B cell (primary cell): ENCODE measurements at regions not wholly inside any gene's neighbourhood (a gene's known extent, or its start where the extent isn't known, plus 50 kb on each side); places are given as distances from the start of the nearest gene placed in this dataset.

Experiments used
- ATAC-seq: fragments of 200-7000 bp; cut with Tn5 transposase; one replicate; pipeline ENCODE4 v1.10.0; 2021; ENCODE audit warnings: low read depth, mild to moderate bottlenecking, moderate number of reproducible peaks, moderate library complexity
- CTCF ChIA-PET: fragments of 350-600 bp; sonication (Branson Sonifier 250); formaldehyde crosslinking; loops from one replicate; lab custom pipeline; 2021; ENCODE audit warnings: antibody characterized with exemption, inconsistent platforms; lab: Charles Lee
- POLR2A ChIA-PET: fragments of 350-600 bp; sonication (Branson Sonifier 250); formaldehyde crosslinking; loops from one replicate; lab custom pipeline; 2021; ENCODE audit warnings: antibody characterized with exemption; lab: Charles Lee
- DNase-seq: peaks from one replicate; pipeline ENCODE4 v3.0.0; 2013
- H2AFZ ChIP-seq: 2 replicates; pipeline ENCODE4 v1.6.1; 2012; ENCODE audit warnings: mild to moderate bottlenecking, low read depth, low read length; ENCODE audit not compliant: insufficient read depth, poor library complexity, severe bottlenecking
- H3K27ac ChIP-seq, 2 donors: 1 replicate in 1 of 2; 2 replicates in 1 of 2; pipeline ENCODE4 v1.5.1; 2012 to 2013; ENCODE audit warnings: low read length in 2 of 2, mild to moderate bottlenecking in 2 of 2, moderate library complexity in 1 of 2
- H3K27me3 ChIP-seq, 4 experiments: fragments of 200-600 bp in 1 of 4; sonication (generic) in 1 of 4; replicated peaks in 1 of 4; 1 replicate in 2 of 4; 2 replicates in 2 of 4; pipeline versions ENCODE4 v1.6.1 to v1.7.0; 2013 to 2016; ENCODE audit warnings: low read length in 3 of 4, mild to moderate bottlenecking in 2 of 4, mixed read lengths in 1 of 4, moderate library complexity in 1 of 4; ENCODE audit not compliant: insufficient read depth in 4 of 4, control insufficient read depth in 3 of 4; ENCODE audit errors: control extremely low read depth in 1 of 4
- H3K36me3 ChIP-seq, 2 experiments: replicated peaks in 1 of 2; 1 replicate in 1 of 2; 2 replicates in 1 of 2; pipeline versions ENCODE4 v1.6.1 to v1.7.1; 2013; ENCODE audit warnings: low read length in 1 of 2; ENCODE audit not compliant: insufficient read depth in 2 of 2, control insufficient read depth in 1 of 2; ENCODE audit errors: control extremely low read depth in 1 of 2, extremely low read depth in 1 of 2
- H3K4me1 ChIP-seq, 2 donors: fragments of 200-600 bp in 1 of 2; sonication (generic) in 1 of 2; 1 replicate in 1 of 2; 2 replicates in 1 of 2; pipeline versions ENCODE4 v1.5.1 to v1.6.1; 2013 to 2017; ENCODE audit warnings: low read length in 2 of 2; ENCODE audit not compliant: control insufficient read depth in 2 of 2, insufficient read depth in 2 of 2
- H3K4me2 ChIP-seq: replicated peaks from 2 replicates; pipeline ENCODE3; 2012; ENCODE audit warnings: mild to moderate bottlenecking, low read depth, low read length; ENCODE audit not compliant: poor library complexity, severe bottlenecking
- H3K4me3 ChIP-seq, 5 experiments: fragments of 200-600 bp in 1 of 5; sonication (generic) in 1 of 5; 1 replicate in 3 of 5; 2 replicates in 2 of 5; pipeline versions ENCODE4 v1.5.1 to v1.7.0; 2011 to 2016; ENCODE audit warnings: low read length in 4 of 5, mild to moderate bottlenecking in 4 of 5, low read depth in 2 of 5, control low read depth in 1 of 5, moderate library complexity in 1 of 5; ENCODE audit not compliant: insufficient read depth in 1 of 5; ENCODE audit errors: control extremely low read depth in 1 of 5, extremely low read depth in 1 of 5
- H3K79me2 ChIP-seq: fragments of 200-600 bp; sonication (generic); one replicate; pipeline ENCODE4 v1.6.0; 2016; ENCODE audit warnings: low read length; ENCODE audit not compliant: control insufficient read depth, insufficient read depth
- H3K9ac ChIP-seq: fragments of 200-600 bp; sonication (generic); 2 replicates; pipeline ENCODE4 v1.6.1; 2017; ENCODE audit warnings: mild to moderate bottlenecking, low read length, moderate library complexity
- H3K9me3 ChIP-seq, 3 donors: one replicate each; pipeline versions ENCODE4 v1.6.1 to v1.7.1; 2013; ENCODE audit warnings: low read length in 2 of 3; ENCODE audit not compliant: control insufficient read depth in 2 of 3, insufficient read depth in 1 of 3; ENCODE audit errors: control extremely low read depth in 1 of 3
- H4K20me1 ChIP-seq: 2 replicates; pipeline ENCODE4 v1.6.0; 2012; ENCODE audit warnings: mild to moderate bottlenecking, low read length; ENCODE audit not compliant: insufficient read depth, control insufficient read depth, poor library complexity, severe bottlenecking
- H3K27ac Mint-ChIP-seq: one replicate; pipeline ENCODE4 v1.8.0; 2021; ENCODE audit warnings: mixed read lengths
- H3K27me3 Mint-ChIP-seq: one replicate; pipeline ENCODE4 v1.8.0; 2021; ENCODE audit warnings: mixed read lengths
- H3K4me1 Mint-ChIP-seq: one replicate; pipeline ENCODE4 v1.8.0; 2021; ENCODE audit warnings: mixed read lengths
- H3K4me3 Mint-ChIP-seq: one replicate; pipeline ENCODE4 v1.8.0; 2021; ENCODE audit warnings: mixed read lengths
- H3K9me3 Mint-ChIP-seq: one replicate; pipeline ENCODE4 v1.8.0; 2022; ENCODE audit warnings: mixed read lengths; ENCODE audit not compliant: insufficient read depth
- CTCF ChIP-seq: fragments of 200-600 bp; IDR thresholded peaks from one replicate; pipeline ENCODE4 v1.8.0; 2022; ENCODE audit warnings: antibody characterized with exemption, mild to moderate bottlenecking
- EZH2 ChIP-seq: IDR thresholded peaks from 2 replicates; pipeline ENCODE4 v1.6.1; 2012; ENCODE audit warnings: borderline replicate concordance, low read depth, mild to moderate bottlenecking, moderate library complexity, low read length; ENCODE audit not compliant: insufficient read depth, poor library complexity, severe bottlenecking
- WGBS: methylation state at CpG from one replicate; pipeline ENCODE4 v1.1.5; 2013; ENCODE audit warnings: missing lambda C conversion rate; ENCODE audit not compliant: insufficient coverage; 5-methylcytosine and 5-hydroxymethylcytosine counted together
- intact Hi-C: fragments of 100-400 bp; cut with micrococcal nuclease; formaldehyde crosslinking; loops from one replicate; pipeline ENCODE4 v1.10.0; 2022

- peaks cover 18% of the 10 kb centered on the region for H3K4me1 Mint-ChIP-seq
- H3K27ac Mint-ChIP-seq = no peak overlapping the region
- intact Hi-C loops = no loop called here
- no peak for TF ChIP-seq EZH2
- TF ChIP-seq CTCF = no peak
- Histone ChIP-seq H4K20me1 (no peaks in the 10 kb centered on the region), H2AFZ (no peak overlapping the region), H3K36me3 (no peaks in the 10 kb centered on the region), H3K27ac (no peak overlapping the region), H3K9me3 (no peaks in the 10 kb centered on the region), H3K9ac (no peak overlapping the region), H3K4me3 (no peak overlapping the region), H3K79me2 (no peaks in the 10 kb centered on the region), H3K27me3 (no peaks in the 10 kb centered on the region), H3K4me2 (no peak overlapping the region), H3K4me1 (peaks cover 18% of the 10 kb centered on the region in 2 donors)
- ATAC-seq = no peak
- no peaks in the 10 kb centered on the region for H3K27me3 Mint-ChIP-seq
- no peak overlapping the region for H3K4me3 Mint-ChIP-seq
- CTCF ChIA-PET = interaction anchor here (1.4 kb wide), 1 partner anchor 221 kb away, joined by 6 read pairs; no protein-coding TSS in a partner anchor
- no peaks in the 10 kb centered on the region for H3K9me3 Mint-ChIP-seq
- POLR2A ChIA-PET = no interaction called here
- 71% methylated on average over 9 of the region's 9 CpGs for WGBS
- no peak for DNase-seq
Measured at GRCh38 chr10:124217031-124217430, 123.6 kb upstream of the CHST15 start.

DNA sequence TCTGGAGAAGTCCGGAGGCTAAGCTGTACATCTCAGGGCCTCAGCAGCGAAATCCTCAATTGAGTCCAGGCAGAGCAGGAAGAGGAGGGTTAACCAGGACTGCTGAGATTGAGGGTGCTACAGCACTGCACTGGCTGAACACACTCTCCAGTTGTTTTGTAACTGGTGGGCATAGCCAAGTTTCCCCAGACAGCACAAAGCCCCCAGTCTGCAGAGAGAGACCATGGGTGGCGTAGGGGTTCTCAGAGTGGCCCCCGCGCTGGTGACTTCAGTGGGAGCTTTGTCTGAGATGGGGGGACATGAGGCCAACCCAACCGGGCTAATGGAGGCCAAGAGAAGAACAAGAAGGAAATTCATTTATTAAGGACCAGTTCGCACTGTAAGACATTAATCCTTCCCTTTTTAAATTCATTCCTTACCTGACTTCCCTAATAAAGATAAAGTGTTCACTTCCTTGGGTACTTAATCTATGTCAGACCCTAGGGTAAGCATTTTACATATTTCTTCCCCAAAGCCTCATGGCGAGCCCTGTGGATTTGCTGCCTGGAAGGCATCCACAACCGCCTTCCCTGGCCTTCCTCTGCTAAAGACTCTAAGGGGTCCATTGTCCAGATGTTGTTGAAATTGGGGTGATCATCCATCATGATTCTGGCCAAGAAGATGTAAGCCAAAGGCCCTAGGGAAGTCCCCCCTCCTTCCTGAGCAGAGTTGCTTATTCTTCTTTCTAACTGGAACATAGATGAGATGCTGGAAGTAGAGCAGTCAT, 121.4 kb upstream of the CHST15 start:
- POLR2A ChIA-PET = no interaction called here
- no peak for TF ChIP-seq CTCF
- no peak for TF ChIP-seq EZH2
- ATAC-seq (no peak), DNase-seq (no peak)
- no peaks in the 10 kb centered on the region for H3K9me3 Mint-ChIP-seq
- no peak overlapping the region for H3K9ac ChIP-seq
- 100% methylated on average over 5 of the region's 9 CpGs for WGBS
- H3K27ac Mint-ChIP-seq = no peak overlapping the region
- H3K9me3 ChIP-seq = peaks cover 0 to 7% (median 0%) of the 10 kb centered on the region in 3 donors
- H3K79me2 ChIP-seq = no peaks in the 10 kb centered on the region
- intact Hi-C loops = no loop called here
- no peaks in the 10 kb centered on the region for H3K27me3 ChIP-seq
- H4K20me1 ChIP-seq = no peaks in the 10 kb centered on the region
- no peaks in the 10 kb centered on the region for H3K36me3 ChIP-seq
- no peak overlapping the region for H3K4me3 ChIP-seq
- no peaks in the 10 kb centered on the region for H3K4me1 Mint-ChIP-seq
- H2AFZ ChIP-seq = no peak overlapping the region
- H3K27me3 Mint-ChIP-seq = no peaks in the 10 kb centered on the region
- no peaks in the 10 kb centered on the region for H3K4me1 ChIP-seq
- H3K4me2 ChIP-seq = no peak overlapping the region
- no peak overlapping the region for H3K4me3 Mint-ChIP-seq
- CTCF ChIA-PET = no interaction called here
- no peak overlapping the region for H3K27ac ChIP-seq
